ENCODE measurements at regions not wholly inside any gene's neighbourhood (a gene's known extent, or its start where the extent isn't known, plus 50 kb on each side); places are given as distances from the start of the nearest gene placed in this dataset.

- no peaks in the 10 kb centered on the region for H3K9me3 ChIP-seq (ENCODE audit: control insufficient read depth, insufficient read depth, low read depth, low read length)
- in situ Hi-C loops (cut with HindIII; ENCODE audit: low pct_unique_long_range_greater_than_20kb, low sequenced_read_pairs) (no loop called here), intact Hi-C loops (cut with micrococcal nuclease; ENCODE audit: unreplicated experiment) (no loop called here)
- DNase-seq (ENCODE audit: low read depth, low spot score): no peak
- no peaks in the 10 kb centered on the region for H3K4me1 ChIP-seq (ENCODE audit: control insufficient read depth, insufficient read depth, low read length)
- no peaks in the 10 kb centered on the region; the same call in 1 of the 2 replicates for H3K27me3 ChIP-seq (ENCODE audit: control insufficient read depth, insufficient read depth, low read length)
- CTCF ChIA-PET: no interaction called here
- no peak overlapping the region for H3K27ac ChIP-seq (ENCODE audit: low read length)
- no peak for ATAC-seq
- POLR2A ChIA-PET: no interaction called here
- no peaks in the 10 kb centered on the region for H3K36me3 ChIP-seq (ENCODE audit: control insufficient read depth, insufficient read depth, low read length)
- TF ChIP-seq TCF7L2 (IDR thresholded peaks at IDR 0.05; ENCODE audit: low read depth, low read length): no peak
- no peak for TF ChIP-seq REST (IDR thresholded peaks at IDR 0.05; ENCODE audit: insufficient read depth in 1 of 2, low read depth in 2 of 2, low read length in 1 of 2)
- no peak for TF ChIP-seq CTCF (IDR thresholded peaks at IDR 0.05)
- TF ChIP-seq POLR2AphosphoS5 (IDR thresholded peaks at IDR 0.05; ENCODE audit: low read depth, low read length): no peak
- no peak for TF ChIP-seq SIN3A (IDR thresholded peaks at IDR 0.05; ENCODE audit: borderline replicate concordance, insufficient read depth, low read depth, low read length)
- no TSS peak for BruUV-seq (replicated peaks)
- H3K4me3 ChIP-seq (ENCODE audit: low read depth in 2 of 2, low read length in 2 of 2): no peak overlapping the region
Measured at GRCh38 chr2:217108575-217109027, 248.7 kb upstream of the TNP1 start.

- CTCF ChIA-PET: no interaction called here
- no peak for TF ChIP-seq REST (IDR thresholded peaks at IDR 0.05; ENCODE audit: insufficient read depth in 1 of 2, low read depth in 2 of 2, low read length in 1 of 2)
- TF ChIP-seq TCF7L2 (IDR thresholded peaks at IDR 0.05; ENCODE audit: low read depth, low read length): no peak
- TF ChIP-seq CTCF (IDR thresholded peaks at IDR 0.05): no peak
- TF ChIP-seq SIN3A (IDR thresholded peaks at IDR 0.05; ENCODE audit: borderline replicate concordance, insufficient read depth, low read depth, low read length): no peak
- Histone ChIP-seq H3K4me3 (ENCODE audit: low read depth in 2 of 2, low read length in 2 of 2) (no peak overlapping the region), H3K4me1 (ENCODE audit: control insufficient read depth, insufficient read depth, low read length) (no peaks in the 10 kb centered on the region), H3K27ac (ENCODE audit: low read length) (no peak overlapping the region), H3K27me3 (ENCODE audit: control insufficient read depth, insufficient read depth, low read length) (no peaks in the 10 kb centered on the region; the same call in 1 of the 2 replicates), H3K9me3 (ENCODE audit: control insufficient read depth, insufficient read depth, low read depth, low read length) (no peaks in the 10 kb centered on the region), H3K36me3 (ENCODE audit: control insufficient read depth, insufficient read depth, low read length) (no peaks in the 10 kb centered on the region)
- in situ Hi-C loops (cut with HindIII; ENCODE audit: low pct_unique_long_range_greater_than_20kb, low sequenced_read_pairs): no loop called here
- POLR2A ChIA-PET: no interaction called here
- ATAC-seq (no peak), DNase-seq (ENCODE audit: low read depth, low spot score) (no peak)
- no TSS peak for BruUV-seq (replicated peaks)
- intact Hi-C loops (cut with micrococcal nuclease; ENCODE audit: unreplicated experiment): no loop called here
Measured at GRCh38 chr2:217108086-217108485, 248.2 kb upstream of the TNP1 start.

Data from Panc1 (cell line).